HG02885 (cell line): ENCODE measurements at regions not wholly inside any gene's neighbourhood (a gene's known extent, or its start where the extent isn't known, plus 50 kb on each side); places are given as distances from the start of the nearest gene placed in this dataset.

ENCODE experiments used
- ATAC-seq: cut with Tn5 transposase; IDR thresholded peaks from one replicate; pipeline ENCODE4 v1.9.1; 2021; ENCODE audit warnings: mild to moderate bottlenecking; ENCODE audit not compliant: unreplicated experiment, poor library complexity

DNA sequence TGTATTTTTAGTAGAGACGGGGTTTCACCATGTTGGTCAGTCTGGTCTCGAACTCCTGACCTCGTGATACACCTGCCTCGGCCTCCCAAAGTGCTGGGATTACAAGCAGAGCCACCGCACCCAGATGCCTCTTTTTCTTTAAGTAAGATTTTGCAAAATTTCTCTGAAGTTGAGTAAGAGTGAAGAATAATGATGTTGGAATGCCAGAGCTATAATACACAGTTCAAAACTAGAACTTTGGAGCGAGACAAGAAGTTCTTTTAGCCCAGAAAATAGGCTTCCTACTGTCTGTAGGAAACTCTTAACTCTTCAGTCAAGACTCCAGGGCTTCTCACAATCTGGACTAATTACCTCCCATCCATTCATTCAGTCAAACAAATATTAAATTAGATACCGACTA lies 51.4 kb downstream of the MARCHF4 start:
- no peak for ATAC-seq

DNA sequence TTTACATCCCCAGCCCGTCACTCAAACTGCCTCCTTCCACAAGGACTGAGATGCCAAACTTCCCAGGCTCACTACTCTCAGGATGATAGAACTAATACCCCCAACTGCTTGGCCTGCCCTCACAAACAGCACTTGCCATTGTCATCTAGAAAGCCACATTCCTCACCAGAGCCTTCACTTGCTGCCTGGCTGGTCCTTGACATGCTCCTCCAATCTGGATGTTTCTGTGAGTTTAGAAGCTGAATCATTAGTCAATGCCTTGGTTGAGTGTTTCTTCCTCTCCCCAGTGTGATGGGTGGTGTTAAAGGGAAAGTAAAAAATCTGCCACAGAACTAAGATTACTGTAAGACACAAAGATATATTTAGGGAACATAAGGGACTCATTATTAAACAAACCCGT lies 52.5 kb downstream of the MARCHF4 start:
- no peak for ATAC-seq

DNA sequence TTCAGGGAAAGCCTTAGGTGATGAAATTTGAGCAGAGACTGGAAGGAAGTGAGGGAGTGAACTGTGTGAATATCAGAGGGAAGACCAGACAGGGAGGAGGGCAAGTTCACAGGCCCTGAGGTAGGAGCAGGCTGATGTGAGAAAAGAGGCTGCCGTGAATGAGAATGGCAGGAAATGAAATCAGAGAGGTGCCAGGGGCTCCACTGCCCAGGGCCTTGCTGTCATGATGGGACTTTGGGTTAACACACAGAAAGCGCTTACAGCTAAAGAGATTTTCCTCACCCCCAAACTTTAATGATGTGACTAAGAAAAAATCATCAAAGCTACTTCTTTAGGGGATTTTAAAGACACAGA lies 53.8 kb downstream of the MARCHF4 start:
- no peak for ATAC-seq

DNA sequence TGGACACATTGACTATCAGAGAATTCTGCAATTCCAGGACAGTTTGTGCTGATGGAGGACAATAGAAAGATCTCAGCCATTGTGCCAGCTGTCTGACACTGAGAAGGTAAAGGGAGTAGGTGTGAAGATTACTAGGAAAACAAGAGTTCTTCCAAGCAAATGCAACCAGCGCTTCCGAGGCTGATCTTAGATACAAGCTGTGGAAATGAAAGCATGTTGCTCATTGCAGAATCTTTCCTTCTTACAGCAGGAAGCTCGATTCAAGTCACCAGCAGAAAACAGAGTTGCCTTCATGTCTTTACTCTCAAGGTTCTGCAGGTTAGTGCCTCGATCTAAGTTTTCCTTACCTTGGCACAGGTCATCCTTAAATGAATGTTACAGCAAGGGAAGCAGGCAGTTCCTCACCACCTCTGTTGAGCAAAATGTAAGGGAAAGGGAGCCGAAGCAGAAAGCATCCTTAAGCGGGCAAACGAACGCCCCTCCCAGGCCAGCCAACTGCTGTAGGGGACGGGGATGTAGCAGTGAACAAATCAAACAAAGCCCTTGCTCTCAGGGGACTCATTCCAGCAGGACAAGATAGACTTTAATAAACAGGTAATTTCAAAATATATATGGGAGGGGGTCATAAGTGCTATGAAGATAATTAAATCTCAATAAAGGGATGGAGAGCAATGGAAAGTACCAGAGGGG lies 54.3 kb downstream of the MARCHF4 start:
- ATAC-seq: no peak

DNA sequence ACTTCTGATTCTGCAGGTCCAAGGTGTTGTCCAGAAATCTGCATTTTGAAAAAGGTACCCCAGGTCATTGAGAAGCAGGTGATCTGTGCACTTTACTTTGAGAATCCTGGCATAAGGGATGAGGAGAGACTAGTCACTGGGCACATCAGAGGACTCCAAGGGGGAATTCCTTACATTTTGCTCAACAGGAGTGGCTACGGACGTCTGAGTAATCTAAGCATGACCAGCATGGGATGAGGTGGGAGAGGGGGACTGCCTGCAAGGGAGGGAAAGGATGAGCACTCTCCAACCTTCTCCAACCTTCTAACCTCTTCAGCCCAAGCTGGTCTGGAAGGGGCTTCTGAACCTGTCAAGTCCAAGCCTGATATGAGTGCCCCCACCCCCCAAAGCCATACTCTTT lies 55.5 kb downstream of the MARCHF4 start:
- ATAC-seq: no peak

DNA sequence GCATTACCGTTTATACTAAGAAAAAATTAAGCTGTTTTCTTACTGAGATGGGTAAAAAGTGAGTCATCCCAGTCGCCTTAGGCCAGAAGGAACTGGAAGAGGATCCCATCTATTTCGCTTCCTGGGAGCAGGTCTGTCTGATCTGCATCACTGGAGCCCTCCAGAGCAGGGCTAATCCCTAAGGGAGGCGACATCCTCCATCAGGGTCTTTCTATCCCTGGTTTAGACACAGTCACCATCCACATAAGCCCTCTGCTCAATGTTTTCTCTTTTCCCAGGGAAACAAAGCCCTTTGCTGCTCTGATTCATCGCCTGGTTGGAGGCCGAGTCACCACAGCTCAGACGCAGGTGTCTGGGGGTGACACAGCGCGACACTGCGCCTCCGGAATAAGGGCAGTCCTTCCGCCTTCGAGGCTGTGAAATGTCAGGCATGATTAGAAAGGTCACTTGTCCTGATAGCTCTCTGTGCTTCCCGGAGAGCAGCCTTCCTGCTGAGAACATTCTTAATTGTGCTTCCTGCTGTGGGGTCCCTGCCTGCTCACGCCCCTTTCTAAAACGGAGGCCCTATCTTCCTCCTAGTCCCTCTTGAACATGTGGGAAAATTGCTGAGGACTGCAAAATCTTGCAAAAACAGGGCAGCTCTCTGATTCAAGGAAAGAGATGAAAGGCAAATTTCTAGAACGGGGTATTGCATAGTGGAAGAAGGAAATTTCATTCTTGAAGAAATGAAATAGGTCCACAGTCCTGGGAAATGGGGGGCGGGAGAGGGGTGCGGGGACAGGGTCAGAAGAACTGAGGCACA lies 56.3 kb downstream of the MARCHF4 start:
- ATAC-seq: no peak

DNA sequence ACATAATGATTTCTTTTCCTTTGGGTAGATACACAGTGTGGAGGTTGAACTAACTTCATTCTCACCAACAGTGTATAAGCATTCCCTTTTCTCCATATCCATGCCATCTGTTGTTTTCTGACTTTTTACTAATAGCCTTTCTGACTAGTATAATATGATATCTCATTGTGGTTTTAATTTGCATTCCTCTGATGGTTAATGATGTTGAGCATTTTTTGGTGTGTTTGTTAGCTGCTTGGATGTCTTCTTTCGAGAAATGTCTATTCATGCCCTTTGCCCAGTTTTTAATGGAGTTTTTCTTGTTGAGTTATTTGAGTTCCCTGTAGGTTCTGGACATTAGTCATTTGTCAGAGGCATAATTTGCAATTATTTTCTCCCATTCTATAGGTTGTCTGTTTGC lies 59.8 kb downstream of the MARCHF4 start:
- no peak for ATAC-seq

DNA sequence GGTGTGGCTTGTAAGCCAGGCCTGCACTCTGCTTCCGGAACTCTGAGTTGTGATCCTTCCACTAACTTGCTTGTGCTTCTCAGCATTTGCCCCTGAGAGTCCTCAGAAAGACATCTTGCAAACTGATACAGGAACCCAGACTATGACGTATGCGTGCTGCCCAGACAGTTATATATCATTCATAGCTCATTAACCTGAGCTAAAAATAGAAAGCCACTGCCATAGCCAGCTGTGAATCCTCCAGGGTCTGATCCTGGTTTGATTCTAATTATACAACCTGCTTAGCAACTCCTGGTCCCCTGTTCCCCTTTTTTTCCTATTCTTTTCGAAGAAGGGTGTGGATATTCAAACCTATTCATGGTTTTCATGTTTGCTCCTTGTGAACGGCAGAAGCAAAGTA lies 63.7 kb downstream of the MARCHF4 start:
- ATAC-seq: no peak

DNA sequence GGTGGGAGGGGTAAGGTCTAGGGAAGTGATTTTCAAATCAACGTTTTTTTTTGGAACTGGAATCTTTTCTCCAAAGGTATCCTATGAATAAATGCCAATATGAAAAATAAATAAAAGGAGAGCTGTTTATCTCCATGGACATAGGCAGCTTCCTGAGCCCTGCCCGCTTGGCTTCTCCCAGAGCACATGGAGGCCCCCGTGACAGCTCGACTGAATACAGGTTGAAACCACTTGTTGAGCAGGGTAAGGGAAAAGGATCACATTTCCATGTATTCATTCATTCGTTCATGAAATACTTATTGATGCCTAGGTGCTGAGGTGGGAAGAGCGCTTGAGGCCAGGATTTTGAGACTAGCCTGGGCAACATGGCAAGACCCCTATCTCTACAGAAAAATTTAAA lies 64.8 kb downstream of the MARCHF4 start:
- ATAC-seq: no peak

DNA sequence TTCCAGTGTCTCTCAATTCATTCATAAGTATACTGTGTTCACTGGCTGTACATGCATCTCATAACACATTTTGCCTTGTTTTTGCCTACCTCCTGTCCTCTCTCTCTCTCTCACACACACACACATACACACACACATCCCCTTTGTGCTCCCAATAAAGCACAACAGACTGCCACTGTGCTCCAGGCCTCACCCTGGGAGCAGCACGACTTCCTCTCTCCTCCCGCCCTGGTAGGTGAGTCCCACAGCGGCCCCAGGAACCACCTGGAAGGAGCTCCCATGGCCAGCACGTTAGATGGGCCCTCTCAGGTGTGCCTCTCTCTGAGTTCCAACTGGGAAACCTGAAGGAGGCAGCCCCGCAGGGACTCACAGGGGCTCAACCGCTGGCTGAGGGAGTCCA lies 65.4 kb downstream of the MARCHF4 start:
- no peak for ATAC-seq

DNA sequence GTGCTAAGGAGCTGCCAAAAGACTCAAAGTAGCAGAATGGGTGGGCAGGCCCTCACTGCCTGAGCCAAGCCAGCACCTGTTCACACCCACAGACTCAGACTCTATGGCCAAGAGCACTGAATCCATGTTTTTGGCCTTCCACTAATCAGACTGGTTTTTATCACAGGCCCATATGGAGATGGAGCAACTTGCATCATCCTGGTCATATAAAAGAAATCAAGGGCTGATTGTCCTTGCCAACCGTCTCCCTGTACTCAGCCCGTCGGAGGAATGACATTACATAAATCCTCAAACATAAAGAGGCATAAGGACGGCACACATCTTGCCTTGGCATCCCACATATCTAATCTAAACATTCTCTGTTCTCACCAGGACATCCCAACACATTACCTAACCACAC lies 66.7 kb downstream of the MARCHF4 start:
- ATAC-seq: no peak

DNA sequence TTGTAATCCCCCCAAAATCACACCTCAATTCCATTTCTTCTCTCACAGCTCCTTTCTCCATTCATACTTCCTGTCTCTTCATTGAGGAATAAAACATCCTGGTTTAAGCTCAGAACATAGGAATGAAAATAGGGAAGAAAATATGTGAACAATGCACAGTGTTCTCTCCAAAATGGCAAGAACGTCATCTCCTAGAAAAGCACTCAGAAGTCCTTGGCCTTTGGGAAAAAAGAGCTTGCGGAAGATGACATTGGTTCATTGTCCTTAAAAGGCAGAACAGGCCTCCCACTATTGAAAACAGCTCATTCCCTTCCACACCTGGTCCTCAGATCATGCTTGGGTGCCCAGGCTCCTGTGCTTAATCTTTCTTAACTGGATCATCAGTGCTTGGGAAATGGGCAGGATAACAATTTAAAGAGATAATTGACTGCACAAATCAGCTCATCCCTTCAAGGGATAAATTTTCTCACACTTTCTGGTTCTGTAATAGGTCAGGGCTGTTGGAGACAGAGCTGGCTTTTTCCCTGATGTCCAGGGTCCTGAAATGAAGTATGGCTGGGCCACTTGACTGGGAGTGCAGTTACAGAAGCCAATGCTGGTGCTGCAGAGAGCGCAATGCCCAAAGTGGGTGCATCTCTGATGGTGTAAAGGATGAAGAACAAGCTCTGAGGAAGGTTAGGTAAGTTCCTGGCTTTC lies 69.2 kb downstream of the MARCHF4 start:
- no peak for ATAC-seq

DNA sequence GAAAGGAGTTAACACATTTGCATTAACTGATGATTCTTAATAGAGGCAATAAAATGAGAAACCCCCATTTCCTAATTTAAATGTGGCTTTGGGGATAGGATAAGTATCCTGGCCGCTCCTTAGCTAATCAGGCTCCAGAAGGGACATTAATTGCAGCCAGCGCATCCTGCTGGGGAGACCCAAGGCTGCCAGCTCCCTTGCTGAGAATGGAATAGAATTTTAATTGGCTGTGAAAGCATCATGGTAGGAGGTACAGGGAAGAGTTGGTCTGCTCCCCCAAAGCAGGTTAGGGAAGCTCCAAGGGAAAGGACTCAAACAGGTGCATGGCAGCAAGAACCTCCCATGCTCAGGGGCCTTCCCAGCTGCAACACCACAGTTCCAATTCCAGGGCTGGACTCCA lies 71.4 kb downstream of the MARCHF4 start:
- no peak for ATAC-seq

DNA sequence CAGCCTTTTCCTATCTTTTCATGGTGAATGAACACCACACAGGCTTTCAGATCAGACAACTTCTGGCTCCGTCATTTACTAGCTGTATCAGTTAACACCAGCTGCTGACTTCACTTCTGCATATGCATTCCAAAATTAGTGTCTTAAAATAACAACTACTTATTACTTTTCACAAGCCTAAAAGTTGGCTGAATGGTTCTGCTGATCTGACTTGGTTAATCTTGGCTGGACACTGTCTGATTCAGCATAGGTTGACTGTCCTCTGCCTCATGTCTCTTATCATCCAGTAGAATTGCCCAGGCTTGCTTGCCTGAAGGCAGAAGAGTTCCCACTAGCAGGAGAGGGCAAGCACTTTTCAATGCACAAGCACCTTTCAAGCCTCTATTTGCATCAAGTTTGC lies 72.7 kb downstream of the MARCHF4 start:
- no peak for ATAC-seq

DNA sequence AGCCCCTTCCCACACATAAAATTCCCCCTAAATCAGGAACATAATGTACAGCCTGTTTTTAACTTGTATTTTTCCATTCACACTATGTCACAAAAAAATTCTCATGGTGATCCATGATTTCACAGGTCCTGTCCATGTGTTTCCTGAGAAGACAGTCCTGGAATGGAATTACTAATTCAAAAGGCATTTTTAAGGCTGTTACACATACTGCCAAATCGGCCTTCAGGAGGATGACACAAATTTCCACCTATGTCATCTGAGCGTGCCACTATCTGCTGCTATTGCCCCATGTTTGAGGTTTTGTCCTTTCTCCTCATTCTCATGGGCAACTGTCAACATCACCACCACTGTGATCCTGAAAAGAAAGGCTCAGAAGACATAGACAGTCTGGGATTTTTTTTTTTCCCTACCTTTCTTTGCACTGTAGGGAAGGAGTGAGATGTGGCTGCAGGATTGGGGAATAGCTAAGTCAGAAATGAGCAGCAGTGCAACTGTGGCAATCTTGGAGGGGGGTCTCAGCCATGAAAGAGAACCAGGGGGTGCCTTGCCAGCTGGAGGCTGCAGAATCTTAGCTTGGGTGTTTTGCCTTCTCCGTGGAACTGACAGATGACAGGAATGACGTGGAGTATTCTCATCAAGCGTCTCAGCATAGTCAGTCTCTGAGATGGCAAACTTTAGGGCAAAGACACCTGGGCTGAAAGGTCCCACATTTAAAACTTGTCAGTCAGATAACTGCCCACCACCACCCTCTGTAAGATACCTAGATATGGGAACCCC lies 73.4 kb downstream of the MARCHF4 start:
- no peak for ATAC-seq

DNA sequence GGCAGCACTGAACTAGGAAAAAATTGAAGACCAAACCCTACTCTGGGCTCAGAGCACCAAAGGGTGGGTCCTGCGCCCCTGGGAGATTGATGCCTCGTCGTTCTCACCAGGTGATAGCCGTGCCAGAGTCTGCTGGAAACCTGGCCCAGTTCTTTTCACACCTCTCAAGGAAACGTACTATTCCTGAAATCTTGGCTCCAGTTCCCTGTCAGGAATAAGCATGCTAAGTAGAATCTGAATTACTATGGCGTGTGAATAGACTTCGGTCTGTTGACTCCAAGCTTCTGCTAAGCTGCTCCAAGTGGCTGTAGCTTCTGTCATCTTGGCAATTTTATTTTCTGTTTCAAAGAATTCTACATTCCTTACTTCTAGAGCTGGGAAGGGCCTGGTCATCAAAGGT lies 75.4 kb downstream of the MARCHF4 start:
- no peak for ATAC-seq

DNA sequence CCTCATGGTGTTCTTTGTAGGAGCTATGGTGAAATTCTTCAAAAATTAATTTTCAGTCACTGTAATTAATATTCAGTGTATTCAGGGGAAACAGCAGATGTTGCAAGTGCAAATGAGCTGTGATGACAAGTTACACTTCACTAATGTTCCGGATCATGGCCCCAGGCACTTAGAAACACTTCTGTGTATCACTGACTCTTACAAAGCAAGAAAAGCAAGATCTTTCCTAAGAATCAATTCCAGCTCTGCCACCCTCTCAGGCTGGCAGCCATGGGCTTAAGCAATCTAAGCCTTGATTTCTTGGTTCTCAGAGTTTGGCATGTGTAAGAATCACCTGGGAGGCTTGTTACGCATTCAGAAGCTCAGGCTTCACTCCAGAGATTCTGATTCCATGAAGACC lies 78.0 kb downstream of the MARCHF4 start:
- no peak for ATAC-seq

DNA sequence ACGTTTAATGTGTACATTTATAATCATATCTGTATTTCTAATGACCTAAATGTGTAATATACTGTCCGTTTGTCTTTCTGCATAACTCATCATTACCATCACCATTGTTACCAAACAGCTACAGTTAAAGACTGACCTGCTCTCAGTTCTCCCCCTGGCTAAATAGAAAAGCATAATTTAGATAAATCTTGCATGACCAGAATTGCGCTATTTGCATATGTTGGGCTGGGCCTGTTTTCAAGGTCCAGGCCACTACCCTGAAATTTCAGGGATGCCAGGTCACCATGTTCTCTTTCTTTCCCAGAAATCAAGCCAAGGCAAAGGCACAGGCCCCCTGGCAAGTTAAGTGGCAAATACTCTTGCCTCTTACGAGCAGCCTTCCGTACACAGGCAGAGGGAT lies 78.4 kb downstream of the MARCHF4 start:
- ATAC-seq: no peak

DNA sequence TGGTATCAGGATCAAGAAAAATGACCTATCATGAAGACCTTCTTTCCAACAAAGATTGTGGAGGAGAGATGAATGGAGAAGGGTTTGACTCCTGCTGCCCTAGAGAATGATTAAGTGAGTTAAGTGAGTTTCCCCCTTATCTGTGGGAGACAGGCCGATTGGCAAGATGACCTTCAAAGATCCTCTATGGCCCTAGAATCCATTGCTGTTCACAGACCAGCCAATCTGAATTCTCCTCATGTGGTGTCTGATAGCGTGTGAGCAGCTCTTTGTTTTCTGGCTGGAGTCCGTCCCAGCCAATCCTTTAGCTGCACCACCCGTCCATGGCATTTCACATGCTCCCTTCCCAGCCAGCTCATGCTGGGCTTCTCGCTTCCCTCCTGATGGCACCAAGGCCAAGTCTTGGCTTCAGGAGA lies 79.4 kb downstream of the MARCHF4 start:
- no peak for ATAC-seq

DNA sequence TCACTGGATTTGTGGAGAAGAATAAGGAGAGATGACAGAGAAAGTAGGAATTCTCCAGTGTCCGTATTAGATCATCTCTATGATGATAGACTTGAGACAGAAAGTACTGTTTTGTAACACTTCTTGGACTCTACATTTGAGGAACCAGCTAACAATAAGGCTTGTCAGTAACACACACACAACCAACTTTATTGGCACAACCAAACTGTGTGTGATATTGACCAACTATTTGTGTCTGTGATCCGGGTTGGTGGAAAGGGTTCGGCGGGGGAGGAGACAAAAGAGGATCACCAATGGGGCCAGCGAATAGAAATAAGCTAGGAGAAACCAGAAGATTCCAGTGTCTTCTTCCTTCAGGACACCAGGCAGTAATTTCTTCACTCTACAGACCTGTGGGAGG lies 79.8 kb downstream of the MARCHF4 start:
- no peak for ATAC-seq

DNA sequence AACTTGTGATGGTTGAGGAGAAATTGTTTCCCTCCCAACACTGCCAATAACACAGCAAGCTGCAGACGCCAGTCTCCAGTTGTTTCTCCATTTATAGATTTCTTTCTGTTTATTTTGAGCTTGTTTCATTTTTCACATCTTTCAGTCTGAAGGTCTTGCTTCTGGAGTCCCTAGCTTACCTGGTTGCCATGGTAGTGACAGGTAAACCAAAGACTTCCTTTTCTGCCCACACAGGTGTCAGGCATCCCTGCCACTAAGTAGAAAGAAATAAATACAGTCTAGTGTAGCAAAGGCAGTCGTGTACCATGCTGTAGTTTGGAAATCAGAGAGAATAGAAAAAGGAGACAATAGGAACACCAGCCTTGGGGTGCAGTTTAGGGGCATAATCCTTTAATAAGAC lies 82.8 kb downstream of the MARCHF4 start:
- no peak for ATAC-seq
